ENCODE measurements at regions not wholly inside any gene's neighbourhood (a gene's known extent, or its start where the extent isn't known, plus 50 kb on each side); places are given as distances from the start of the nearest gene placed in this dataset.

DNA sequence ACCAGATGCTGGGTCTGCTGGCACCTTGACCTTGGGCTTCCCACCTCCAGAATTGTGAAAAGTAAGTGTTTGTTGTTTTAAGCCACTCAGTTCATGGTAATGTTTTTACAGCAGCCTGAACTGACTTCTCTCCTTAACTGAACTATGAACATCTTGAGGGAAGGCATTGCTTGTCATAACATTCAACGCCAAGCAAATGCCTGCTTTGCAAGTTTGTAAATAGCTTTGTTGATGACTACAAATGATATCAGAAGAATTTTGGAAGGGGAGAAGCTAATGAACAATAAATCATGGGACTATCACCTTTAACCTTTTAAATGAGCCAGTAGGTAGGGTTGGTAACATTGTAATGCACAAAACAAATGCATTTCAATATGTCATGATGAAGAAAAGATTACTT, 402.4 kb upstream of the ADARB2 start:
- Histone ChIP-seq H3K27ac (ENCODE audit: low read length) (no peak overlapping the region), H3K4me3 (ENCODE audit: low read length) (no peak overlapping the region), H3K27me3 (ENCODE audit: control insufficient read depth, insufficient read depth, low read length) (no peaks in the 10 kb centered on the region), H3K9me3 (ENCODE audit: control insufficient read depth, low read depth, low read length) (no peaks in the 10 kb centered on the region), H3K36me3 (ENCODE audit: control insufficient read depth, insufficient read depth, low read length) (no peaks in the 10 kb centered on the region), H3K4me1 (ENCODE audit: control insufficient read depth, insufficient read depth, low read length) (no peaks in the 10 kb centered on the region)
- WGBS (ENCODE audit: insufficient coverage, low lambda C conversion rate), result 75% methylated on average over 1 of the region's 1 CpG
- no peak for DNase-seq

DNA sequence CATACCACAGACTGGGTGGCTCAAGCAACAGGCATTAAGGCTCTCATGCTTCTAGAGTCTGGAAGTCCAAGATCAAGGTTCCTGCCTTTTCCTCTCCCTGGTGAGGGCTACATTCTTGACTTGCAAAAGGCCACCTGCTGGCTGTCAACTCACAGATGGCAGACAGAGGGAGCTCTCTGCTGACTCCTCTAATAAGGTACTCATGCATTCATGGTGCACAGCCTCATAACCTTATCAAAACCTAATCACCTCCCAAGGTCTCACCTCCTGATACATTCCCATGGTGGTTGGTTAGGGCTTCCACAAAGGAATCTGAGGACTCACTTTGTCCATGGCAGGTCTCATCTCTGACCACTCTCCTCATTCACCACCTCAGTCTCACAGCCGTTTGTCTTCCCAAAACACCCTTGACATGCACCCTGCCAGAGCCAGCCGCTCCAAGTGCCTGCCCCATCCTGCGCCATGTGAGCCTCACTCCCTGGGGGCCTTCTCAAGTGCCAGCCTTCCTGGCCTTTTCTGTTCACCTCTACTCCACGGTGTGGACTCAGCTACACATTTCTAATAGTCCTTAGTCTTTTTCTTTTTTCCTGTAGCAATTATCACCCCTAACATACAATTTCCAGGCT, 400.3 kb upstream of the ADARB2 start:
- Histone ChIP-seq H3K27ac (ENCODE audit: low read length) (no peak overlapping the region), H3K9me3 (ENCODE audit: control insufficient read depth, low read depth, low read length) (no peaks in the 10 kb centered on the region), H3K4me1 (ENCODE audit: control insufficient read depth, insufficient read depth, low read length) (no peaks in the 10 kb centered on the region), H3K27me3 (ENCODE audit: control insufficient read depth, insufficient read depth, low read length) (no peaks in the 10 kb centered on the region), H3K4me3 (ENCODE audit: low read length) (no peak overlapping the region), H3K36me3 (ENCODE audit: control insufficient read depth, insufficient read depth, low read length) (no peaks in the 10 kb centered on the region)
- DNase-seq, result peak in 1 of 2 donors; percentile 13
- WGBS (ENCODE audit: insufficient coverage, low lambda C conversion rate), result 70% methylated on average over 2 of the region's 4 CpGs

DNA sequence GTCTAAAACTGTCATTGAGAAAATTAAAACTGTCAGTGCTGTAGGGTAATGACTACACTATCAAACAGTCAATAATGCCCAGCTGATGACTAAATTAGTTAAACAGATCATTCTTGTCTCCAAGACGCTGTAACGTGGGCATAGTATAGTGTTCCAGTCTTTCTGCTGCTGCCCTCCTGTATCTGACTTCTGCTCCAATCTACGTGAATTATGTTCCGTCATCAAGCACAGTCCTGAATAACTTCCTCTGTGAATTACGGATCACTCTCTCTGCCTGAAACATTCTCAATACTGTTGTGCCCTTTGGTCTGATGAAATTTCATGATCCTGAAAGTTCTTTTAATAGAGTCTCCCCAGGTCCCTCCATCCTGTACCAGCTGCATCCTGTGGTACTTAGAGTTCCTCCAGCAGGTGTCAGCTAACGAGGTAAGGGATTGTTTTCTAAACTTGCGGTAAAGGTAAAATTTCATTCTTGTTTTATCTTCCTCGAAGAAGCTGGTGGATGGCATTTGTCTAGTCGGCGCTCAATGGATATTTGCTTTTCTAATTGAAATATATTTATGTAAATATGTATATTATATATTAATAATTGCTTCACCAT, 393.5 kb upstream of the ADARB2 start:
- Histone ChIP-seq H3K27me3 (ENCODE audit: control insufficient read depth, insufficient read depth, low read length) (no peaks in the 10 kb centered on the region), H3K27ac (ENCODE audit: low read length) (no peak overlapping the region), H3K4me1 (ENCODE audit: control insufficient read depth, insufficient read depth, low read length) (no peaks in the 10 kb centered on the region), H3K9me3 (ENCODE audit: control insufficient read depth, low read depth, low read length) (no peaks in the 10 kb centered on the region), H3K36me3 (ENCODE audit: control insufficient read depth, insufficient read depth, low read length) (no peaks in the 10 kb centered on the region), H3K4me3 (ENCODE audit: low read length) (no peak overlapping the region)
- no peak for DNase-seq
- 100% methylated on average over 1 of the region's 10 CpGs for WGBS (ENCODE audit: insufficient coverage, low lambda C conversion rate)

DNA sequence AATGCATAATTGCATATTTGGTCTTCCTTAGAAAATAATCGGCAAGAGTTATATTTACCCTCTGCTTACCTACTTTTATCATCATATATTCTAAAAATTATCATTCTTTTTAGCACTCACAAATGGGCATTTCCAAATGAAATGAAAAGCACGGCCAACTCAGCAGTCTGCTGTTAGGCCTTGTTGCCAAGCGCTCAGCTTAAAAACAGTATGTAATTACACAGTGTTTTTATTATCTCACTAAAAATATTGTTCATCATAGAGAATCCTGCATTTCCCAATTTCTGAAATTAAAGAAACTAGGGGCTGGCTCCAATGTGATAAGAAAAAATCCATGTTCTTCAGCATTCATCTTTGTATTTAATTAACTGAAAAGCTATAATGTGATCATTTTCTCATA, 391.7 kb upstream of the ADARB2 start:
- Histone ChIP-seq H3K36me3 (ENCODE audit: control insufficient read depth, insufficient read depth, low read length) (no peaks in the 10 kb centered on the region), H3K4me1 (ENCODE audit: control insufficient read depth, insufficient read depth, low read length) (no peaks in the 10 kb centered on the region), H3K27ac (ENCODE audit: low read length) (no peak overlapping the region), H3K9me3 (ENCODE audit: control insufficient read depth, low read depth, low read length) (no peaks in the 10 kb centered on the region), H3K27me3 (ENCODE audit: control insufficient read depth, insufficient read depth, low read length) (no peaks in the 10 kb centered on the region), H3K4me3 (ENCODE audit: low read length) (no peak overlapping the region)
- DNase-seq, result no peak
- WGBS (ENCODE audit: insufficient coverage, low lambda C conversion rate), result 79% methylated on average over 2 of the region's 3 CpGs

DNA sequence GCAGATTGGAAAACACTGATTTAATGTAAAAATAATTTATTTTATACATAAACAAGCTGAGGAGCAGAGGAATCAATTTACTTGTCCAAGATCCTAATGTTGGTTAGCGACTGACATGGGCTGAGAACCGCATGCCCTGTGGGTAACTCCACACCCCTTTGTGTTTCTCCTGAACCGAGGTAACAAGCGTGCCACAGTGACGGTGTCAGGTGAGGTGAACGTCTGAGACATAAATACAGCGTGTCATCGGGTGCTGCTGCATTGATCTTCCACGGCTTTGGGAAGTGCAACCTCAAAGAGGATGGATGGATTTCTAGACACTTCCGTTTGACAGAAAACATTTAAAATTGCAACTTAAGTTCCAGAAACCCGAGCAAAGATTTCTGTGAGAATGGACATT, 386.8 kb upstream of the ADARB2 start:
- no peaks in the 10 kb centered on the region for H3K4me1 ChIP-seq (ENCODE audit: control insufficient read depth, insufficient read depth, low read length)
- no peaks in the 10 kb centered on the region for H3K36me3 ChIP-seq (ENCODE audit: control insufficient read depth, insufficient read depth, low read length)
- no peaks in the 10 kb centered on the region for H3K27me3 ChIP-seq (ENCODE audit: control insufficient read depth, insufficient read depth, low read length)
- H3K4me3 ChIP-seq (ENCODE audit: low read length), result no peak overlapping the region
- no peaks in the 10 kb centered on the region for H3K9me3 ChIP-seq (ENCODE audit: control insufficient read depth, low read depth, low read length)
- no CpG with 5 or more reads among the region's 11 CpGs for WGBS (ENCODE audit: insufficient coverage, low lambda C conversion rate)
- H3K27ac ChIP-seq (ENCODE audit: low read length), result no peak overlapping the region
- no peak for DNase-seq

DNA sequence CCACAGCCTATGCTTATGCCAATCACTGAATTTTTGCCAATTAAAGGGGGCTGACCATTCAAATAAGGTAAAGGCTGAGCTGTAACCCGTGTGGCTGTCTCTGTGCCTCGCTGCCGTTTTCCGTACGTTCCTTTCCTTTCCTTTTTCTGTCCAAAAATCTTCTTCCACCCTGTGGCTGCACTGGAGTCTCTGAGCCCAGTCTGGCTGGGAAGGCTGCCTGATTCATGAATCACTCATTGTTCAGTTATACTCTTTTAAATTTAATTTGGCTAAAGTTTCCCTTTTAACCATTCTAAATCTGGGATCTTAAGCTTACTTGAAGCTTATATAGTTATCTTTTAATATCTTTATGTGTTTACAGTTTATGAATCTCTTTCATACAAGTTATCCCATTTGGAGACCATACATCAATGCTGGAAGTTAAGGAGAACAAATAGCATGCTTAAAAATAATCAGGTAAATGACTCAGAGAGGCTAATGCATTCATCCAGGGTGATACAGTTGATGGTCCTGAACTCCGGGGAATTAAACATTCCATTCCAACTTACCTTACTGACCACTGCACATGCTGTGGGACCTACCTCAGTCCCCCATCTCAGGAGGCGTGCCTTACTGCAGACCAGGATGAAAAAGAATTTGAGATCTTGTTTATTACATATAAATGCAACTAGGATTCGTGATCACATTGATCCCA, 385.3 kb upstream of the ADARB2 start:
- no peaks in the 10 kb centered on the region for H3K27me3 ChIP-seq (ENCODE audit: control insufficient read depth, insufficient read depth, low read length)
- no peaks in the 10 kb centered on the region for H3K9me3 ChIP-seq (ENCODE audit: control insufficient read depth, low read depth, low read length)
- WGBS (ENCODE audit: insufficient coverage, low lambda C conversion rate), result 100% methylated on average over 3 of the region's 8 CpGs
- H3K36me3 ChIP-seq (ENCODE audit: control insufficient read depth, insufficient read depth, low read length), result no peaks in the 10 kb centered on the region
- H3K4me3 ChIP-seq (ENCODE audit: low read length), result no peak overlapping the region
- no peaks in the 10 kb centered on the region for H3K4me1 ChIP-seq (ENCODE audit: control insufficient read depth, insufficient read depth, low read length)
- no peak overlapping the region for H3K27ac ChIP-seq (ENCODE audit: low read length)
- no peak for DNase-seq

DNA sequence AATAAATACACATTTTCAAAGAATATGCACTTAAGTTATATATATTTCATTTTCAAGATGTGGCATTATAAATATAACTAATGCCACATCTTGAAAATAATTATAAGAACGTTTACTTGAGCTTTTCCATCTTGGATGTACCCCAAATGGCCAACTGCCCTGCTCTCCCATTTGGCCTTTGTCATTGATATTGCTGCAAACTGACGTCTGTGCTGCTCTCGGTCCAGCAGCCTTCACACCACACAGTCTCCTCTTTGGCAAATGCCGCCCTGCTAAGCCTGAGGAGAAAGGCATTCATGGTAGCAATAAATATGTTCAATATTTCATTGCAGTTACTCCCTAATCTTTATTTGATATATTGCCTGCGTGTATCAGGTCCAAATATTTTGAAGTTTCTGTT, 384.6 kb upstream of the ADARB2 start:
- H3K27me3 ChIP-seq (ENCODE audit: control insufficient read depth, insufficient read depth, low read length), result no peaks in the 10 kb centered on the region
- no peaks in the 10 kb centered on the region for H3K9me3 ChIP-seq (ENCODE audit: control insufficient read depth, low read depth, low read length)
- H3K27ac ChIP-seq (ENCODE audit: low read length), result no peak overlapping the region
- no peaks in the 10 kb centered on the region for H3K36me3 ChIP-seq (ENCODE audit: control insufficient read depth, insufficient read depth, low read length)
- WGBS (ENCODE audit: insufficient coverage, low lambda C conversion rate), result 80% methylated on average over 1 of the region's 5 CpGs
- H3K4me1 ChIP-seq (ENCODE audit: control insufficient read depth, insufficient read depth, low read length), result no peaks in the 10 kb centered on the region
- no peak overlapping the region for H3K4me3 ChIP-seq (ENCODE audit: low read length)
- DNase-seq, result no peak

DNA sequence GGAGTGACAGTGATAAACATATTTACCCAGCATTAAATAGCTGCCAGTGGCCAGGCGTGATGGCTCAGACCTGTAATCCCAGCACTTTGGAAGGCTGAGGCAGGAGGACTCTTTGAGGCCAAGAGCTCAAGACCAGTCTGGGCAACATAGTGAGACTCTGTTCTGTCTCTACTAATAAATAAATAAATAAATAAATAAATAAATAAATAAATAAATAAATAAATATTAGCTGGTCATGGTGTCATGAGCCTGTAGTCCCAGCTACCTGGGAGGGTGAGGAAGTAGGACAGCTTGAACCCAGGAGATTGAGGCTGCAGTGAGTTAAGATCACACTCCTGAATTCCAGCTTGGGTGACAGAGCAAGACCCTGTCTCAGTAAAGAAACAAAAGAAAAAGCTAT, 384.0 kb upstream of the ADARB2 start:
- no CpG with 5 or more reads among the region's 1 CpG for WGBS (ENCODE audit: insufficient coverage, low lambda C conversion rate)
- no peak for DNase-seq
- H3K36me3 ChIP-seq (ENCODE audit: control insufficient read depth, insufficient read depth, low read length), result no peaks in the 10 kb centered on the region
- H3K4me1 ChIP-seq (ENCODE audit: control insufficient read depth, insufficient read depth, low read length), result no peaks in the 10 kb centered on the region
- H3K27me3 ChIP-seq (ENCODE audit: control insufficient read depth, insufficient read depth, low read length), result no peaks in the 10 kb centered on the region
- H3K27ac ChIP-seq (ENCODE audit: low read length), result no peak overlapping the region
- H3K4me3 ChIP-seq (ENCODE audit: low read length), result no peak overlapping the region
- no peaks in the 10 kb centered on the region for H3K9me3 ChIP-seq (ENCODE audit: control insufficient read depth, low read depth, low read length)

DNA sequence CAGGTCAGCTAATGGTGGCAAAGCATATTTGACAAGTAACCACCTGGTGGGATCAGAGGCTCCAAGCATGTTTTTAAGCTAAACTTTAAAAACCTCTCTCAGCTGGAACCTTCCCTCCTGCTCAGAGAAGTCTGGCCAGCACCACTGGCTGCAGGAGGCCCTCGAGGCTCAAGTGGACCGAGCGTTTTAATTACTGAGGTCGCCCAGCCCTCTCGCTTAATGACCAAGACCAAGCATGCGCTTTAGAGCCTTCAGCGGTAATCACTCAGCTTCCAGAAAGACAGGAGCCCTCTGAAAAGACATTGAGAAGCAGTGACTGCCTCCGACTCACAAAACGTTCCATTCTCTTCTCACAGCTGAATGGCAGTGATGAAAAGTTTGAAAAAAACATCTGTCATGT, 383.4 kb upstream of the ADARB2 start:
- no CpG with 5 or more reads among the region's 9 CpGs for WGBS (ENCODE audit: insufficient coverage, low lambda C conversion rate)
- Histone ChIP-seq H3K27ac (ENCODE audit: low read length) (no peak overlapping the region), H3K27me3 (ENCODE audit: control insufficient read depth, insufficient read depth, low read length) (no peaks in the 10 kb centered on the region), H3K4me3 (ENCODE audit: low read length) (no peak overlapping the region), H3K4me1 (ENCODE audit: control insufficient read depth, insufficient read depth, low read length) (no peaks in the 10 kb centered on the region), H3K9me3 (ENCODE audit: control insufficient read depth, low read depth, low read length) (no peaks in the 10 kb centered on the region), H3K36me3 (ENCODE audit: control insufficient read depth, insufficient read depth, low read length) (no peaks in the 10 kb centered on the region)
- no peak for DNase-seq

DNA sequence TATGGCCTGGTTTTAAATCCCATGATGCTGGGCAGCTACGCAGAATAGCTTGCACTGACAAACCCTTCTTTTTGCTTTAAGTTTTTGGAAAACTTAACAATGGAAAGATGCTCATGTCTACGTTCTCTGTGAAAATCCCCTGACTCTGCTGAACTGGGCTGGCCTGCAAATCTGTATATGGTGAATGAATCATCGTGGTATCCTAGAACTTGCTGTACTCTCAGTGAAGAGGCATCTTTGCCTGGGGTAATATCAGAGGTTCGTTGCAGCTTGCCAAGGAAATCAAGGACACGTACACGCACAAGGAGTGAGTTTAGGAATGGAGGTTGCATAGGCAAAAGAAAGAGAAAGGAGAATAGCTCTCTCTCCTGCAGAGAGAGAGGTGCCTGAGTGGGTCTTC, 382.0 kb upstream of the ADARB2 start:
- no peaks in the 10 kb centered on the region for H3K27me3 ChIP-seq (ENCODE audit: control insufficient read depth, insufficient read depth, low read length)
- DNase-seq, result no peak
- no peaks in the 10 kb centered on the region for H3K9me3 ChIP-seq (ENCODE audit: control insufficient read depth, low read depth, low read length)
- H3K27ac ChIP-seq (ENCODE audit: low read length), result no peak overlapping the region
- WGBS (ENCODE audit: insufficient coverage, low lambda C conversion rate), result 100% methylated on average over 1 of the region's 6 CpGs
- no peaks in the 10 kb centered on the region for H3K4me1 ChIP-seq (ENCODE audit: control insufficient read depth, insufficient read depth, low read length)
- no peaks in the 10 kb centered on the region for H3K36me3 ChIP-seq (ENCODE audit: control insufficient read depth, insufficient read depth, low read length)
- no peak overlapping the region for H3K4me3 ChIP-seq (ENCODE audit: low read length)

DNA sequence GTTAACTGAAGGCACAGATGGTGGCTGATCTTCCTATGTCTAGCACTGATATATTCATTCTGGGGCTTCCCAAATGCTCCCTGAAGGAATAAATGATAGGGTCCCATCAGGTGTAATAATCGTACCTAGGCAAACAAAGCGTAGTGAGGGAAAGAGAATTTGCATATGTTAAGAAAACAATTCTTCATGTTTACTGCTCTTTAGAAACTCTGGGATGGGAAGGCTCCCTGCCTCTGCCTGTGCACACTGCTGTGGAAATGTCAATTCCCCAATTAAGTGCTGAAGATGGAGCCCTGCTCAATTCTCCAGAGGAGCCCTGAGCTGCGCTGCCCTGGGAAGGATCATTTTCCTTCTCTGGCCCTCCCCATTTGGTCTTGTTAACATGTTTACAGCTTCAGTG, 380.9 kb upstream of the ADARB2 start:
- Histone ChIP-seq H3K27me3 (ENCODE audit: control insufficient read depth, insufficient read depth, low read length) (no peaks in the 10 kb centered on the region), H3K27ac (ENCODE audit: low read length) (no peak overlapping the region), H3K4me1 (ENCODE audit: control insufficient read depth, insufficient read depth, low read length) (no peaks in the 10 kb centered on the region), H3K9me3 (ENCODE audit: control insufficient read depth, low read depth, low read length) (no peaks in the 10 kb centered on the region), H3K4me3 (ENCODE audit: low read length) (no peak overlapping the region), H3K36me3 (ENCODE audit: control insufficient read depth, insufficient read depth, low read length) (no peaks in the 10 kb centered on the region)
- DNase-seq, result no peak
- no CpG with 5 or more reads among the region's 3 CpGs for WGBS (ENCODE audit: insufficient coverage, low lambda C conversion rate)

Data from large intestine (tissue), 3 donors.